ENCODE measurements at regions not wholly inside any gene's neighbourhood (a gene's known extent, or its start where the extent isn't known, plus 50 kb on each side); places are given as distances from the start of the nearest gene placed in this dataset.

GRCh38 chr13:80055847-80056246, 285.1 kb downstream of the SPRY2 start:
- TF ChIP-seq CTCF (IDR thresholded peaks at IDR 0.05; ENCODE audit: insufficient read depth, low read length, poor library complexity, severe bottlenecking) (no peak), EZH2phosphoT487 (conservative IDR thresholded peaks at IDR 0.05; ENCODE audit: low read length) (no peak)

Data from SU-DHL-6 (cell line).